ENCODE measurements at regions not wholly inside any gene's neighbourhood (a gene's known extent, or its start where the extent isn't known, plus 50 kb on each side); places are given as distances from the start of the nearest gene placed in this dataset.

- DNase-seq (ENCODE audit: extremely low read depth in 1 of 4, low spot score in 3 of 4): peak; percentile 85 to 87 (median 86)
- Histone ChIP-seq H2AFZ (ENCODE audit: low read depth, low read length) (peak overlapping the region; percentile 98), H3K4me2 (ENCODE audit: insufficient read depth, low read length) (peak overlapping the region; percentile 88), H3K79me2 (ENCODE audit: control insufficient read depth, insufficient read depth, low read length) (no peaks in the 10 kb centered on the region), H3K27ac (ENCODE audit: extremely low read depth, low read depth, low read length) (peak overlapping the region; percentile 29; the same call in 2 of the 3 replicates), H3K9ac (ENCODE audit: insufficient read depth in 1 of 2, low read depth in 2 of 2, low read length in 2 of 2) (peak overlapping the region; percentile 25 to 74), H3K4me1 (replicated peaks in 1 of 2; ENCODE audit: control insufficient read depth in 2 of 2, insufficient read depth in 2 of 2, low read length in 2 of 2) (peaks cover 21 to 22% of the 10 kb centered on the region in 2 experiments; a peak in 4 of 5 replicates), H3K4me3 (peak overlapping the region; percentile 27), H3K27me3 (ENCODE audit: control insufficient read depth in 2 of 2, insufficient read depth in 2 of 2, low read length in 2 of 2) (no peaks in the 10 kb centered on the region; a peak in 1 of 5 replicates), H3K9me3 (replicated peaks; ENCODE audit: control insufficient read depth, insufficient read depth, low read depth, low read length) (no peaks in the 10 kb centered on the region), H4K20me1 (replicated peaks; ENCODE audit: control insufficient read depth, insufficient read depth, low read length) (no peaks in the 10 kb centered on the region), H3K9me1 (ENCODE audit: control insufficient read depth, insufficient read depth, low read length) (no peaks in the 10 kb centered on the region), H3K36me3 (ENCODE audit: control insufficient read depth, insufficient read depth, low read length) (no peaks in the 10 kb centered on the region)
- peak; percentile 97 for ATAC-seq
- in situ Hi-C loops (cut with MboI) (no loop called here), intact Hi-C loops (cut with micrococcal nuclease) (no loop called here)
- WGBS (ENCODE audit: insufficient coverage, low coverage, missing lambda C conversion rate): 27% methylated on average over 31 of the region's 34 CpGs
- CTCF ChIA-PET (ENCODE audit: low intra/inter-chr PET ratio): no interaction called here
- FAIRE-seq: peak; percentile 81
- BruUV-seq (replicated peaks): no TSS peak
- POLR2A ChIA-PET: interaction anchor here (0.7 kb wide), 1 partner anchor 448 kb away, joined by 4 read pairs; no protein-coding TSS in a partner anchor
- 0 out of 4 replicates have a peak, but pooled peaks of 1 of the 2 experiments have one; percentile 42 for TF ChIP-seq FOXK2 (conservative IDR thresholded peaks at IDR 0.05 in 1 of 2, IDR thresholded peaks at IDR 0.05 in 1 of 2; ENCODE audit: low read depth in 2 of 2)
- peak; percentile 65; the same call in 1 of the 2 replicates for TF ChIP-seq L3MBTL2 (IDR thresholded peaks at IDR 0.05)
- TF ChIP-seq EP400 (IDR thresholded peaks at IDR 0.05): peak; percentile 82
- TF ChIP-seq CREB1 (IDR thresholded peaks at IDR 0.05): 0 out of 2 replicates have a peak, but pooled peaks have one; percentile 5
- no peak; the same call in 1 of the 2 replicates for TF ChIP-seq CREB1 (CRISPR knock-in tag; IDR thresholded peaks at IDR 0.05)
- TF ChIP-seq CHAMP1 (IDR thresholded peaks at IDR 0.05): no peak
- TF ChIP-seq ATF1 (CRISPR knock-in tag; IDR thresholded peaks at IDR 0.05): no peak
- peak; percentile 74 for TF ChIP-seq ATF1 (tag; IDR thresholded peaks at IDR 0.05)
- TF ChIP-seq IFI16 (CRISPR knock-in tag; IDR thresholded peaks at IDR 0.05): no peak
- TF ChIP-seq E2F5 (CRISPR knock-in tag; IDR thresholded peaks at IDR 0.05): 0 out of 2 replicates have a peak, but pooled peaks have one; percentile 56
- no peak for TF ChIP-seq IRF9 (tag; IDR thresholded peaks at IDR 0.05)
- peak; percentile 93 for TF ChIP-seq CEBPG (CRISPR knock-in tag; IDR thresholded peaks at IDR 0.05)
- TF ChIP-seq CEBPG (tag; conservative IDR thresholded peaks at IDR 0.05 in 1 of 2, IDR thresholded peaks at IDR 0.05 in 1 of 2): peak; percentile 78 to 86
- no peak for TF ChIP-seq THRA (IDR thresholded peaks at IDR 0.05)
- peak; percentile 54; the same call in 1 of the 2 replicates for TF ChIP-seq ZC3H11A (IDR thresholded peaks at IDR 0.05; ENCODE audit: low read depth, low read length)
- TF ChIP-seq ZEB2 (IDR thresholded peaks at IDR 0.05): no peak
- peak; percentile 67; the same call in 1 of the 2 replicates for TF ChIP-seq KAT7 (CRISPR knock-in tag; IDR thresholded peaks at IDR 0.05; ENCODE audit: borderline replicate concordance)
Observed at GRCh38 chr6:6736791-6737654, 148.5 kb downstream of the LY86 start.

Data from K562 (cell line).